ENCODE measurements at regions not wholly inside any gene's neighbourhood (a gene's known extent, or its start where the extent isn't known, plus 50 kb on each side); places are given as distances from the start of the nearest gene placed in this dataset.

- no peak for TF ChIP-seq EZH2 (IDR thresholded peaks at IDR 0.05; ENCODE audit: borderline replicate concordance, low read depth, low read length, severe bottlenecking)
- TF ChIP-seq, protein P1, sequence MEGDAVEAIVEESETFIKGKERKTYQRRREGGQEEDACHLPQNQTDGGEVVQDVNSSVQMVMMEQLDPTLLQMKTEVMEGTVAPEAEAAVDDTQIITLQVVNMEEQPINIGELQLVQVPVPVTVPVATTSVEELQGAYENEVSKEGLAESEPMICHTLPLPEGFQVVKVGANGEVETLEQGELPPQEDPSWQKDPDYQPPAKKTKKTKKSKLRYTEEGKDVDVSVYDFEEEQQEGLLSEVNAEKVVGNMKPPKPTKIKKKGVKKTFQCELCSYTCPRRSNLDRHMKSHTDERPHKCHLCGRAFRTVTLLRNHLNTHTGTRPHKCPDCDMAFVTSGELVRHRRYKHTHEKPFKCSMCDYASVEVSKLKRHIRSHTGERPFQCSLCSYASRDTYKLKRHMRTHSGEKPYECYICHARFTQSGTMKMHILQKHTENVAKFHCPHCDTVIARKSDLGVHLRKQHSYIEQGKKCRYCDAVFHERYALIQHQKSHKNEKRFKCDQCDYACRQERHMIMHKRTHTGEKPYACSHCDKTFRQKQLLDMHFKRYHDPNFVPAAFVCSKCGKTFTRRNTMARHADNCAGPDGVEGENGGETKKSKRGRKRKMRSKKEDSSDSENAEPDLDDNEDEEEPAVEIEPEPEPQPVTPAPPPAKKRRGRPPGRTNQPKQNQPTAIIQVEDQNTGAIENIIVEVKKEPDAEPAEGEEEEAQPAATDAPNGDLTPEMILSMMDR (IDR thresholded peaks at IDR 0.05; ENCODE audit: borderline replicate concordance, extremely low read depth, low read length, poor library complexity, severe bottlenecking), result no peak
Measured at GRCh38 chr18:78660311-78660710, 319.3 kb upstream of the SALL3 start.

Measured in DND-41 (cell line).